HG02970 (cell line): ENCODE measurements at regions not wholly inside any gene's neighbourhood (a gene's known extent, or its start where the extent isn't known, plus 50 kb on each side); places are given as distances from the start of the nearest gene placed in this dataset.

Experiments
- ATAC-seq: cut with Tn5 transposase; IDR thresholded peaks from one replicate; pipeline ENCODE4 v1.9.1; 2021; ENCODE audit warnings: mild to moderate bottlenecking, moderate library complexity, moderate number of reproducible peaks; ENCODE audit not compliant: unreplicated experiment, low FRiP score

DNA sequence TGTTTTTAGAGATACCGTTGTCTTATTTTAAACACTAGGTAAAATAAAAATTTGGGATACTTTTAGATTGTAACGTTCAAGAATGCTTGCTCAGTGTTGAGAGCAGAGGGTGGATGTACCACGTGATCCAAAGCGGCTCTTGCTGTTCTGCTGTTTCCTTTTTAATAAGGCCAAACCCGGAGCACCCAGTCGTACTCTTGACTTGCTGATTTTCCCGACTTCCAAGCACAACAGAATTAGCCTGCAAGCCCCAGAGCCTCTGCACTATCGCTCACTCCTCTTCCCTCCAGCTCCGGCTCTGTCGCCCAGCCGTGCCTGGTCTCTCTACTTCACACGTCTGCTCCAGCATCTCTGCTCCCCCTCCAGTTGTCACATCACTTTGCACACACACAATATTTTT lies 77.3 kb downstream of the EMP1 start:
- ATAC-seq = no peak

DNA sequence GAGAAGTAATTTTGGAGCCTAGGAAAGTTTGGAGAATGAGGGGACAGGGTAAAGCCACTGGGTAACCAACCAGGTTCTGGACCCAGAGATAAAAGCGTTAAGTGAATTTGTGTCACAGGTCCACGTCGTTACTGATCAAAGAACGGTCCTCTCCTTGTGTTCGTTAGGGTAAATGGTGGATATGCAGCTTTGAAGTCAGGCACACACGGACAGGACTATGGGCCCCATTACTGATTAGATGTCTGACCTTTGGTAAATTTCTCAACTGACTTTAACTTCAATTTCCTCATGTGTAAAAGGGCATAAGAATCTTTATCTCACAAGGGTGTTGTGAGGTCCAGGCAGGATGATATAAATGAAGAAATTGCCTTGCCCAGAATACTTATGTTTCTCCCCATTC lies 76.6 kb downstream of the EMP1 start:
- no peak for ATAC-seq

DNA sequence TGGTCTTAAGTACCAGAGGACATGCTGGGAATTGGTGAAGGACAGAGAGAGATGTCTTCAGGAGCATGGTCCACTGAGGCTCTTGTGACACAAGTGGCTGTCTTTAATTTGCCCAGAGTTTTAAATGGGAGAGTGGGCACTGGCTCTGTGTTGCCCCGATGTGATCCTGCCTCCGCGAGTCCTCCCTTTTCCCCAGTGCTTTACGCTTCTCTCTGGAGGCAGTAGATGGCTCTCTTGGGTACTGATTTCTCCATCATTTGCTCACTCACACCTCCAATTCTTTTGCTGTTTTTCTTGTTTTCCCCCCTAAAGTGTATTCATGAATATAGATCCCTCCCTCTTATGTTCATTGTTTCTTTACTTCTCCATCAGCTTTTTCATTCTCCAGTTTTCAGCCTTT lies 74.3 kb downstream of the EMP1 start:
- ATAC-seq = no peak
